HEK293T (cell line): ENCODE measurements at regions not wholly inside any gene's neighbourhood (a gene's known extent, or its start where the extent isn't known, plus 50 kb on each side); places are given as distances from the start of the nearest gene placed in this dataset.

Experiments used
- CTCF ChIA-PET: fragments of 350-600 bp; formaldehyde crosslinking; extraction: SDS; loops from one replicate; lab custom pipeline; 2021; ENCODE audit warnings: antibody characterized with exemption, inconsistent platforms; lab: Yijun Ruan, JAX
- POLR2A ChIA-PET: fragments of 350-600 bp; formaldehyde crosslinking; extraction: SDS; loops from one replicate; lab custom pipeline; 2020; ENCODE audit warnings: antibody characterized with exemption, inconsistent platforms; lab: Yijun Ruan, JAX
- DNase-seq: peaks from one replicate; pipeline ENCODE4 v3.0.0; 2012; ENCODE audit warnings: mixed read lengths; ENCODE audit errors: extremely low spot score
- ARNT ChIP-seq: fragments of 450-650 bp; IDR thresholded peaks from 2 replicates; pipeline ENCODE4 v1.6.1; 2017; ENCODE audit warnings: mild to moderate bottlenecking
- BHLHE40 ChIP-seq: fragments of 450-650 bp; IDR thresholded peaks from 2 replicates; pipeline ENCODE4 v1.6.1; 2016; ENCODE audit warnings: mild to moderate bottlenecking, moderate library complexity, borderline replicate concordance
- CTBP1 ChIP-seq: fragments of 450-650 bp; IDR thresholded peaks from 2 replicates; pipeline ENCODE4 v1.6.1; 2016; ENCODE audit warnings: borderline replicate concordance
- ELF4 ChIP-seq: fragments of 450-650 bp; IDR thresholded peaks from 2 replicates; pipeline ENCODE4 v1.6.1; 2017; ENCODE audit warnings: antibody characterized with exemption
- FOXA1 ChIP-seq: fragments of 450-650 bp; IDR thresholded peaks from 2 replicates; pipeline ENCODE4 v1.6.1; 2016; ENCODE audit warnings: mild to moderate bottlenecking
- FOXK2 ChIP-seq: fragments of 450-650 bp; IDR thresholded peaks from 2 replicates; pipeline ENCODE4 v1.6.1; 2016; ENCODE audit warnings: mild to moderate bottlenecking
- FOXM1 ChIP-seq: fragments of 450-650 bp; IDR thresholded peaks from 2 replicates; pipeline ENCODE4 v1.6.1; 2017; ENCODE audit warnings: mild to moderate bottlenecking, borderline replicate concordance
- HDGF ChIP-seq: fragments of 450-650 bp; IDR thresholded peaks from 2 replicates; pipeline ENCODE4 v1.6.1; 2017; ENCODE audit warnings: antibody characterized with exemption, borderline replicate concordance
- L3MBTL2 ChIP-seq: fragments of 450-650 bp; conservative IDR thresholded peaks from 2 replicates; pipeline ENCODE4 v1.6.1; 2016; ENCODE audit warnings: mild to moderate bottlenecking
- LEF1 ChIP-seq: fragments of 450-650 bp; IDR thresholded peaks from 2 replicates; pipeline ENCODE4 v1.6.1; 2017; ENCODE audit warnings: mild to moderate bottlenecking, borderline replicate concordance
- NFRKB ChIP-seq: fragments of 450-650 bp; IDR thresholded peaks from 2 replicates; pipeline ENCODE4 v1.6.1; 2016; ENCODE audit warnings: mild to moderate bottlenecking, moderate library complexity
- SP1 ChIP-seq: fragments of 450-650 bp; IDR thresholded peaks from 2 replicates; pipeline ENCODE4 v1.6.1; 2017
- SUZ12 ChIP-seq: fragments of 450-650 bp; IDR thresholded peaks from 2 replicates; pipeline ENCODE4 v1.6.1; 2016; ENCODE audit warnings: mild to moderate bottlenecking
- TARDBP ChIP-seq: fragments of 450-650 bp; IDR thresholded peaks from 2 replicates; pipeline ENCODE4 v1.6.1; 2016
- ZNF384 ChIP-seq: fragments of 450-650 bp; IDR thresholded peaks from 2 replicates; pipeline ENCODE4 v1.6.1; 2016
- TF ChIP-seq, protein P1 (sequence below): fragments of 450-650 bp; IDR thresholded peaks from 2 replicates; pipeline ENCODE4 v1.6.1; 2016

DNA sequence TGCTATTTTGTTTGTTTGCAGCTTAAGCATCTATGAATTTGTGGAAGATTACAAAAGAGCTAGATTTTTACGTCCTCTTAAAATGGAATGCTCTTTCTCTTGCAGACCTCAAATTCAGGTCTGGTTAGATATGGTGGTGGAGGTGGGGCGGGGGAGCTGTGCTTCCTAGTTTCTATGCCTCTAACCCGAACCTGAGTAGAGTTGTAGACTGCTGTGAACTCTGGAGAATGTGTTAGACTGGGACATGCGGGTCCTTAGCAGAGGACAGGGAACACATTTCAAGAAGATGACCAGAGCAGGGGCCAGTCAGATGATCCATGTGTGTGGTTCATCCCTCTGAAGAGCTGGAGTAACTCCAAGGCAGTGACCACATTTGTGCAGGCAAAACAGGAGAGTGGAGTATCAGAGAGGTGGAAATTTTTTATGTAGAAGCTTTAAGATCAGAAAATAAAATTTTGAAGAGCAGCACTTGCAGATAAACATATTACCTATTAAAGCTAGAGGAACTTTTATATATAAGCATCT, 154.9 kb downstream of the FAM174A start:
- POLR2A ChIA-PET = no interaction called here
- no peak for DNase-seq
- CTCF ChIA-PET = interaction anchor here (0.5 to 0.6 kb wide), 2 partner anchors 264 to 971 kb away, joined by 3 to 5 read pairs; no protein-coding TSS in a partner anchor
- TF ChIP-seq LEF1 (no peak), TARDBP (no peak), ELF4 (no peak), NFRKB (no peak), CTBP1 (no peak), FOXM1 (no peak), BHLHE40 (no peak), ZNF384 (no peak), SUZ12 (no peak), HDGF (no peak), L3MBTL2 (no peak)
- TF ChIP-seq, protein P1, sequence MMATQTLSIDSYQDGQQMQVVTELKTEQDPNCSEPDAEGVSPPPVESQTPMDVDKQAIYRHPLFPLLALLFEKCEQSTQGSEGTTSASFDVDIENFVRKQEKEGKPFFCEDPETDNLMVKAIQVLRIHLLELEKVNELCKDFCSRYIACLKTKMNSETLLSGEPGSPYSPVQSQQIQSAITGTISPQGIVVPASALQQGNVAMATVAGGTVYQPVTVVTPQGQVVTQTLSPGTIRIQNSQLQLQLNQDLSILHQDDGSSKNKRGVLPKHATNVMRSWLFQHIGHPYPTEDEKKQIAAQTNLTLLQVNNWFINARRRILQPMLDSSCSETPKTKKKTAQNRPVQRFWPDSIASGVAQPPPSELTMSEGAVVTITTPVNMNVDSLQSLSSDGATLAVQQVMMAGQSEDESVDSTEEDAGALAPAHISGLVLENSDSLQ = no peak

DNA sequence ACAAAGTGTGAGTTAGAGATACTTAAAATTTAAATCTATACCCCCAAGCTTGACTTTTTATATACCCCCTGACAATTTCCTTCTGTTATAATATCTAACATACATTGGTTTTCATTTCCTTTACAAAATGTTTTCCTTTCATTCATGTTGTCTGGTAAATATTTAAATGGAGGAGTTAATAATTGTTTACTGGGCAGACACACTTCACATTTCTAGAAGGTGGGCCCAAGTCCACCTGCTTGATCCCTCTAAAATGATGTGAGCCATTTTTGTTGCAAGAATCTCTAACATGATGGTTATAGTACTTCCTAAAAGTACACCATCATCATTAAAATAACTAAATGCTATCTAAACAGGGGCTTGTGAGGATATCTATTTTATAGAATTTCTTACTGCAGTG, 155.9 kb downstream of the FAM174A start:
- DNase-seq = no peak
- no peak for TF ChIP-seq FOXM1
- no peak for TF ChIP-seq BHLHE40
- TF ChIP-seq FOXA1 = no peak
- TF ChIP-seq LEF1 = no peak
- TF ChIP-seq ELF4 = no peak
- no peak for TF ChIP-seq NFRKB
- no peak for TF ChIP-seq TARDBP
- TF ChIP-seq CTBP1 = no peak
- no peak for TF ChIP-seq HDGF
- TF ChIP-seq ARNT = no peak
- no peak for TF ChIP-seq SP1
- no peak for TF ChIP-seq FOXK2
- no peak for TF ChIP-seq L3MBTL2
- TF ChIP-seq, protein P1 = no peak
- TF ChIP-seq ZNF384 = no peak
- TF ChIP-seq SUZ12 = no peak

DNA sequence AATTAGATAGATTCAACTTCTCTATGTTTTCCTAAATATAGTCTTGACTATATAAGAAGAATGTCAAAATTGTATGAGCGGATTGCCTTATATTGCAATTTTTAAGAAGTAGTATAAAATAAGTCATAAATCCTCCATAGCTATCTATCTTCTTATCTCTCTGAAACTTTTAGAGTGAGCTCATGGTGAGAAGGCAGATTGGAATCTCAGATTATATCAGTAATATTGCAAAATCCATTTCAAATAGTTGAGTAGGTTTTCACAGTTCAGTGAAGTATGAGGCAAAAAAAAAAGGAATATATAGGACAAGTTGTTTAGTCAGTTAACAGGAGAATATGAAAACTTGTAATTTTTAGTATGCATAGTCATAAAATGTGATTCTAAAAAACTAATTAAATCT, 156.4 kb downstream of the FAM174A start:
- ChIA-PET POLR2A (no interaction called here), CTCF (no interaction called here)
- TF ChIP-seq TARDBP (no peak), CTBP1 (no peak), LEF1 (no peak), L3MBTL2 (no peak), HDGF (no peak), NFRKB (no peak), SP1 (no peak), ZNF384 (no peak)
- TF ChIP-seq, protein P1 = no peak
- no peak for DNase-seq

More for the DNA sequence above, 155.9 kb downstream of the FAM174A start:
- POLR2A ChIA-PET = no interaction called here
- CTCF ChIA-PET = interaction anchor here (0.6 kb wide), 1 partner anchor 1335 kb away, joined by 4 read pairs; no protein-coding TSS in a partner anchor

DNA sequence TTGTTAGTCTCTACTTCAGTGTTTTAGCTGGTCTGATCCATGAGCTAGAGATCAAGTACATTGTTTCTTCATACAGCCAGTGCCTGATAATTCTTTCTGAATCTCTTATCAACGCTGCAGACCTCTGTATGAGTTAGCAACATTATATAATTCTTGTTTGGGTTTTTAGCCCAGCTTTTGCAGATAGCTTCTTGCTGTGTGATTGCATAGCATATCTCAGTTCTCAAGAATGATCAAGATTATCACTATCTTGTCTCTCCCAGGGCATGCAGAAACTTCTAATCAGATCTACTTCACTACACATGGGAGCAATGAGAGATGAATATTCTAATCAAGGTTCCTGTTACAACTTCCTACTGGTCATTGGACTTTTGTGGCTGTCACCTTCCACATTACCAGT, 158.3 kb downstream of the FAM174A start:
- ChIA-PET CTCF (no interaction called here), POLR2A (no interaction called here)
- DNase-seq = no peak
- TF ChIP-seq CTBP1 (no peak), LEF1 (no peak), ARNT (no peak), ELF4 (no peak), BHLHE40 (no peak), FOXA1 (no peak), TARDBP (no peak), L3MBTL2 (no peak), SP1 (no peak), HDGF (no peak), SUZ12 (no peak), FOXM1 (no peak), FOXK2 (no peak), NFRKB (no peak), ZNF384 (no peak)

DNA sequence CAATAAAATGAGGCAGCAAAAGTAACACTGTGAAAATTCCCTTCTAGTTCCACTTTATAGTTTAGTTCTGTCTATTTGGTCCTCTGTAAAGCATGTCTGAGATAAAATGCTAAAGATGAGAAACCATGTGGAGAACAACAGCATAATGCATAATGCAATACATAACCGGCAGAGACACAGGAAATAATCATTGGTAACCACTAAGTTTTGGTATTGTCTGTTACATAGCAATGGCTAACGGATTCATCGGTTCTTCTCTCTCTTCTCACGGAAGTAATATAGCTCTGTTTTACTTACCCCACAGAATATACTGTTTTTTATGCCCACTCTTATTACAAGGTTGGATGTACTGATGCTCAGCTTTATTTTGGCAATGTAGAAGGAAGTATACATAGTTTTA, 158.9 kb downstream of the FAM174A start:
- POLR2A ChIA-PET = no interaction called here
- TF ChIP-seq BHLHE40 = no peak
- CTCF ChIA-PET = interaction anchor here (0.6 kb wide), 1 partner anchor 380 kb away, joined by 3 read pairs; no protein-coding TSS in a partner anchor
- no peak for DNase-seq

DNA sequence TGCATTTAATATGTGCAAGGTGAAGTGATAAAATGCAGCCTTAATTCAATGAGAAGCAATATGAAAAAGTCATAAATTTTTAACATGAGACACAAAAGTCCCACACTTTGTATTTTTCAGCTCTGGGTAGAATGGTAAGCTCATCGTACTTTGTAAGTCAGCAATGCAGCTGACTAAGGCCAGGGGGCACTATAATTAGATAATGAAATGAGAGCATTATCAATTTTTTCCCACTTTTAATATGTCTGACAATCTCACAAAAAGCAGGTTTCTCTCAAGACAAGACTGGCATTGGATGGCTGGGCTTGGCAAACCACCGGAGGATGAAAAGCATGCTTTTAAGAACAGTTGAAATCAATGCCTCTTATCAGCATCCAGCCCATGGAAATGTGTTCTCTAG, 162.8 kb downstream of the FAM174A start:
- TF ChIP-seq BHLHE40 (no peak), ZNF384 (no peak), ELF4 (no peak), CTBP1 (no peak), FOXK2 (no peak), SUZ12 (no peak), TARDBP (no peak), LEF1 (no peak), SP1 (no peak), NFRKB (no peak), ARNT (no peak), L3MBTL2 (no peak), HDGF (no peak), FOXA1 (no peak), FOXM1 (no peak)
- TF ChIP-seq, protein P1 = no peak
- no peak for DNase-seq
- ChIA-PET CTCF (no interaction called here), POLR2A (no interaction called here)
